ENCODE measurements at regions not wholly inside any gene's neighbourhood (a gene's known extent, or its start where the extent isn't known, plus 50 kb on each side); places are given as distances from the start of the nearest gene placed in this dataset.

- dilution Hi-C loops (cut with HindIII; ENCODE audit: low sequenced_read_pairs, unreplicated experiment): no loop called here
Measured at GRCh38 chr7:69208848-69209247, 389.4 kb upstream of the AUTS2 start.

More at GRCh38 chr7:69208848-69209247, 389.4 kb upstream of the AUTS2 start:
- Histone ChIP-seq H2BK120ac (ENCODE audit: low read depth, low read length) (no peak overlapping the region), H3K9ac (ENCODE audit: low read depth, low read length) (no peak overlapping the region), H4K91ac (ENCODE audit: insufficient read depth, low read depth, low read length) (no peak overlapping the region), H4K5ac (ENCODE audit: low read depth, low read length) (no peak overlapping the region), H3K4me1 (ENCODE audit: control insufficient read depth, insufficient read depth, low read length) (no peaks in the 10 kb centered on the region), H3K9me1 (ENCODE audit: insufficient read depth, low read length) (no peaks in the 10 kb centered on the region), H3K79me1 (ENCODE audit: low read depth in 1 of 2, low read length in 2 of 2) (no peaks in the 10 kb centered on the region), H3K14ac (replicated peaks; ENCODE audit: low read depth, low read length) (no peak overlapping the region), H2BK20ac (ENCODE audit: low read depth, low read length) (no peak overlapping the region), H2AK9ac (replicated peaks; ENCODE audit: low read depth, low read length, poor library complexity) (no peak overlapping the region), H2AFZ (replicated peaks; ENCODE audit: low read length, poor library complexity) (no peak overlapping the region), H3K36me3 (ENCODE audit: control insufficient read depth, insufficient read depth, low read length) (no peaks in the 10 kb centered on the region), H3K9me3 (ENCODE audit: control insufficient read depth, insufficient read depth, low read length) (peaks cover 8% of the 10 kb centered on the region), H2BK5ac (ENCODE audit: low read depth, low read length, poor library complexity, severe bottlenecking) (no peak overlapping the region), H3K4me3 (ENCODE audit: insufficient read depth, low read depth, low read length) (no peak overlapping the region), H3K18ac (ENCODE audit: low read depth, low read length) (no peak overlapping the region), H3K27ac (ENCODE audit: insufficient read depth, low read length) (no peak overlapping the region), H3K27me3 (ENCODE audit: control insufficient read depth, insufficient read depth, low read length) (no peaks in the 10 kb centered on the region), H3K4me2 (ENCODE audit: low read depth, low read length) (no peak overlapping the region), H3K4ac (ENCODE audit: low read depth, low read length) (no peak overlapping the region), H2AK5ac (ENCODE audit: low read depth, low read length) (no peak overlapping the region), H3K23ac (ENCODE audit: low read depth, low read length) (no peak overlapping the region), H3K56ac (ENCODE audit: extremely low read depth, insufficient read depth, low read length) (no peak overlapping the region), H4K8ac (ENCODE audit: low read depth in 2 of 2, low read length in 2 of 2) (no peak overlapping the region), H4K20me1 (ENCODE audit: insufficient read depth, low read length) (no peaks in the 10 kb centered on the region), H2BK15ac (ENCODE audit: low read depth, low read length) (no peak overlapping the region)
- TF ChIP-seq MAFK (IDR thresholded peaks at IDR 0.05; ENCODE audit: low read depth, low read length): no peak
- no peak for TF ChIP-seq RCOR1 (IDR thresholded peaks at IDR 0.05; ENCODE audit: insufficient replicate concordance, low read length)
- no peak for TF ChIP-seq MXI1 (IDR thresholded peaks at IDR 0.05; ENCODE audit: borderline replicate concordance, low read depth, low read length)
- TF ChIP-seq CTCF (conservative IDR thresholded peaks at IDR 0.05; ENCODE audit: low read depth, low read length): no peak
- in situ Hi-C loops (cut with MboI; ENCODE audit: low sequenced_read_pairs): no loop called here
- intact Hi-C loops (cut with micrococcal nuclease): no loop called here
- BruUV-seq (replicated peaks): no TSS peak
- POLR2A ChIA-PET (ENCODE audit: unreplicated experiment): no interaction called here
- WGBS, 2 experiments (ENCODE audit: extremely low coverage in 2 of 2, insufficient read length in 1 of 2): no CpG with 5 or more reads among the region's 6 CpGs
- DNase-seq (no peak), ATAC-seq (ENCODE audit: low read depth) (no peak)
- CTCF ChIA-PET: no interaction called here

Measured in IMR-90 (cell line).